CD4-positive, alpha-beta T cell (primary cell): ENCODE measurements at regions not wholly inside any gene's neighbourhood (a gene's known extent, or its start where the extent isn't known, plus 50 kb on each side); places are given as distances from the start of the nearest gene placed in this dataset.

ENCODE experiments used
- ATAC-seq: fragments of 200-7000 bp; cut with Tn5 transposase; one replicate; pipeline ENCODE4 v1.10.0; 2022; ENCODE audit warnings: mild to moderate bottlenecking; ENCODE audit not compliant: poor library complexity
- CTCF ChIA-PET: fragments of 350-600 bp; sonication (Branson Sonifier 250); formaldehyde crosslinking; loops from one replicate; lab custom pipeline; 2021; ENCODE audit warnings: antibody characterized with exemption, inconsistent platforms; lab: Charles Lee
- POLR2A ChIA-PET: fragments of 350-600 bp; sonication (Branson Sonifier 250); formaldehyde crosslinking; loops from one replicate; lab custom pipeline; 2021; ENCODE audit warnings: antibody characterized with exemption, inconsistent platforms; lab: Charles Lee
- DNase-seq, 14 experiments: peaks; one replicate each; pipeline ENCODE4 v3.0.0-alpha.2; 2013 to 2020; ENCODE audit warnings: mixed read lengths in 2 of 14
- H3K27ac ChIP-seq, 2 donors: one replicate each; pipeline versions ENCODE4 v1.5.1 to v1.7.0; 2013; ENCODE audit warnings: low read length in 2 of 2, low read depth in 1 of 2, mild to moderate bottlenecking in 1 of 2
- H3K27me3 ChIP-seq, 2 experiments: 1 replicate in 1 of 2; 2 replicates in 1 of 2; pipeline versions ENCODE4 v1.6.1 to v1.7.0; 2013; ENCODE audit warnings: low read length in 2 of 2, control low read depth in 1 of 2, mild to moderate bottlenecking in 1 of 2, moderate library complexity in 1 of 2; ENCODE audit not compliant: insufficient read depth in 2 of 2, control insufficient read depth in 1 of 2
- H3K36me3 ChIP-seq: one replicate; pipeline ENCODE4 v1.6.1; 2013; ENCODE audit warnings: low read length, control low read depth; ENCODE audit not compliant: insufficient read depth
- H3K4me1 ChIP-seq: one replicate; pipeline ENCODE4 v1.6.1; 2013; ENCODE audit warnings: low read length, control low read depth; ENCODE audit not compliant: insufficient read depth
- H3K4me3 ChIP-seq: one replicate; pipeline ENCODE4 v1.5.1; 2013; ENCODE audit warnings: mild to moderate bottlenecking, low read length, moderate library complexity
- H3K9me3 ChIP-seq, 2 experiments: 1 replicate in 1 of 2; 2 replicates in 1 of 2; pipeline versions ENCODE4 v1.6.1 to v1.7.0; 2013; ENCODE audit warnings: low read length in 2 of 2, mild to moderate bottlenecking in 2 of 2, control low read depth in 1 of 2, moderate library complexity in 1 of 2; ENCODE audit not compliant: control insufficient read depth in 1 of 2, insufficient read depth in 1 of 2
- H3K27ac Mint-ChIP-seq: one replicate; pipeline ENCODE4 v1.8.0; 2020; ENCODE audit warnings: mixed read lengths
- H3K27me3 Mint-ChIP-seq: one replicate; pipeline ENCODE4 v1.8.0; 2021; ENCODE audit warnings: mixed read lengths
- H3K36me3 Mint-ChIP-seq: one replicate; pipeline ENCODE4 v1.8.0; 2021; ENCODE audit warnings: low read depth, mixed read lengths
- H3K4me1 Mint-ChIP-seq: one replicate; pipeline ENCODE4 v1.8.0; 2021; ENCODE audit warnings: low read depth, mixed read lengths
- H3K4me3 Mint-ChIP-seq: one replicate; pipeline ENCODE4 v1.8.0; 2020; ENCODE audit warnings: mild to moderate bottlenecking, mixed read lengths
- H3K9me3 Mint-ChIP-seq: one replicate; pipeline ENCODE4 v1.8.0; 2020; ENCODE audit warnings: mixed read lengths
- intact Hi-C, 2 experiments: fragments of 100-400 bp; cut with DNase I in 1 of 2; cut with micrococcal nuclease in 1 of 2; formaldehyde crosslinking; loops; one replicate each; pipeline versions ENCODE4 v1.15.1 to v1.9.0; 2023 to 2025; cut with DNase I, micrococcal nuclease
- TF ChIP-seq, protein P1 (sequence below): fragments of 200-600 bp; IDR thresholded peaks from one replicate; pipeline ENCODE4 v1.8.0; 2022; ENCODE audit warnings: antibody characterized with exemption, mild to moderate bottlenecking

DNA sequence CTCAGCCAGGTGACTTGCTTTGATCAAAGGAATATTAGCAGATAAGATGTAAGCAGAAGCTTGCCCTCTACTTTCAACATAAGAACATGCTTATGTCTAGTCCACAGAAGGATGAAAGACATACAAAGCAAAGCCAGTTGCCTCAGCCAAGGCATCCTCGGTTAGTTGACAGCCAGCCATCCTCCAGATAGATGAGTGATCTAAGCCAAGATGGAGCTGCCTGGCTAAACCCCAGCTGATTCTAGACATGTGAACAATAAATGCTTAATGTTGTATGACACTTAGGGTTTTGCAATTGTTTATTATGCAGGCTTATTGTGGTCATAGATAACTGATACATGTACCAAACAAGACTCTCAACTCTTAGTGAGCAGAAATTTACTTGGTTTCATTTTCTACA lies 157.6 kb upstream of the TMTC2 start:
- TF ChIP-seq, protein P1, sequence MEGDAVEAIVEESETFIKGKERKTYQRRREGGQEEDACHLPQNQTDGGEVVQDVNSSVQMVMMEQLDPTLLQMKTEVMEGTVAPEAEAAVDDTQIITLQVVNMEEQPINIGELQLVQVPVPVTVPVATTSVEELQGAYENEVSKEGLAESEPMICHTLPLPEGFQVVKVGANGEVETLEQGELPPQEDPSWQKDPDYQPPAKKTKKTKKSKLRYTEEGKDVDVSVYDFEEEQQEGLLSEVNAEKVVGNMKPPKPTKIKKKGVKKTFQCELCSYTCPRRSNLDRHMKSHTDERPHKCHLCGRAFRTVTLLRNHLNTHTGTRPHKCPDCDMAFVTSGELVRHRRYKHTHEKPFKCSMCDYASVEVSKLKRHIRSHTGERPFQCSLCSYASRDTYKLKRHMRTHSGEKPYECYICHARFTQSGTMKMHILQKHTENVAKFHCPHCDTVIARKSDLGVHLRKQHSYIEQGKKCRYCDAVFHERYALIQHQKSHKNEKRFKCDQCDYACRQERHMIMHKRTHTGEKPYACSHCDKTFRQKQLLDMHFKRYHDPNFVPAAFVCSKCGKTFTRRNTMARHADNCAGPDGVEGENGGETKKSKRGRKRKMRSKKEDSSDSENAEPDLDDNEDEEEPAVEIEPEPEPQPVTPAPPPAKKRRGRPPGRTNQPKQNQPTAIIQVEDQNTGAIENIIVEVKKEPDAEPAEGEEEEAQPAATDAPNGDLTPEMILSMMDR, result no peak
- Histone ChIP-seq H3K4me1 (no peaks in the 10 kb centered on the region), H3K36me3 (no peaks in the 10 kb centered on the region), H3K27ac (no peak overlapping the region), H3K4me3 (no peak overlapping the region), H3K27me3 (peaks cover 0 to 4% of the 10 kb centered on the region in 2 experiments), H3K9me3 (no peaks in the 10 kb centered on the region)
- ATAC-seq (no peak), DNase-seq (no peak)
- intact Hi-C loops, result no loop called here
- H3K36me3 Mint-ChIP-seq, result no peaks in the 10 kb centered on the region
- H3K27ac Mint-ChIP-seq, result no peak overlapping the region
- no peaks in the 10 kb centered on the region for H3K9me3 Mint-ChIP-seq
- no peaks in the 10 kb centered on the region for H3K4me1 Mint-ChIP-seq
- peaks cover 4% of the 10 kb centered on the region for H3K27me3 Mint-ChIP-seq
- CTCF ChIA-PET, result no interaction called here
- POLR2A ChIA-PET, result no interaction called here
- no peak overlapping the region for H3K4me3 Mint-ChIP-seq

DNA sequence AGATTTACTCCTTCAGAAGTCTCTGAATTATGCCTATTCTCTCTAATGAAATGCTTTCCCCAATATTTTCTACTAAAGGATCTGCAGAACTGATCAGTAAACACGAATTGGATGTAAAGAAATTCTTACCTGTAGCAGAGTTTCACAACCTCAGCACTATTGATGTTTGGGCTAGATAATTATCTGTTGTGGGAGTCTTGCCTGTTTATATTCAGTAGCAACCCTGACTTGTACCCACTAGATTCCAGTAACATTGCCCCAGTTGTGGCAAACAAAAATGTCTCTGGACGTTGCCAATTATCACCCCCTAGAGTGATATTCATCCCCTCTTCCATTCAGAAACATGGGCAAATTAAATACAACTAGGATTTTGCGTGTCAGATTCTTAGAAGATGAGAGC lies 156.8 kb upstream of the TMTC2 start:
- H3K27ac Mint-ChIP-seq, result no peak overlapping the region
- no peaks in the 10 kb centered on the region for H3K9me3 Mint-ChIP-seq
- peaks cover 4% of the 10 kb centered on the region for H3K27me3 Mint-ChIP-seq
- CTCF ChIA-PET, result no interaction called here
- intact Hi-C loops, result no loop called here
- no peak overlapping the region for H3K27ac ChIP-seq
- TF ChIP-seq, protein P1, result no peak
- POLR2A ChIA-PET, result no interaction called here
- no peaks in the 10 kb centered on the region for H3K4me1 Mint-ChIP-seq
- no peak for DNase-seq
- H3K4me1 ChIP-seq, result no peaks in the 10 kb centered on the region
- no peak overlapping the region for H3K4me3 Mint-ChIP-seq
- no peak overlapping the region for H3K4me3 ChIP-seq
- no peaks in the 10 kb centered on the region for H3K36me3 ChIP-seq
- no peaks in the 10 kb centered on the region for H3K9me3 ChIP-seq
- H3K27me3 ChIP-seq, result no peaks in the 10 kb centered on the region
- no peaks in the 10 kb centered on the region for H3K36me3 Mint-ChIP-seq
- ATAC-seq, result no peak

DNA sequence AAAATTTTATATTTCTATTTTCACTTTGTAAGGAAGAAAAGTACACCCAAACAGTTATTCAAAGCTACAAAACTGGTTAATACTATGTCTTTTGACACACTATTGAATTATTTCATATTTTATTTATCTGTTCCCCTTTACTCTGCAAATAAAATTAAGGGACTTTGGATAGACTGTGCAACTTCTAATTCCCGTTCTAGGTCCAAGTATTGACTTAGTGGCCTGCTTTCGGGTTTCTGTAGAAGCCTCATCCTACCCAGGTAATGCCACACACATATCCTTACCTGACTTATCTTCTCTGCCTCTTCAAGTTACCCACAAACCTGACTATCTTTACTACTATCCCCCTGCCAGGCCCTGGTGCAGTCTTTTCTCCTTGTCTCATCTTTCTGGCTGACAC lies 156.3 kb upstream of the TMTC2 start:
- H3K4me3 Mint-ChIP-seq, result no peak overlapping the region
- no peak overlapping the region for H3K27ac Mint-ChIP-seq
- ATAC-seq, result no peak
- no peaks in the 10 kb centered on the region for H3K27me3 ChIP-seq
- H3K9me3 ChIP-seq, result no peaks in the 10 kb centered on the region
- peaks cover 4% of the 10 kb centered on the region for H3K27me3 Mint-ChIP-seq
- no peaks in the 10 kb centered on the region for H3K4me1 Mint-ChIP-seq
- H3K4me3 ChIP-seq, result no peak overlapping the region
- H3K4me1 ChIP-seq, result no peaks in the 10 kb centered on the region
- CTCF ChIA-PET, result no interaction called here
- H3K9me3 Mint-ChIP-seq, result no peaks in the 10 kb centered on the region
- no peak overlapping the region for H3K27ac ChIP-seq
- no peaks in the 10 kb centered on the region for H3K36me3 Mint-ChIP-seq
- POLR2A ChIA-PET, result no interaction called here
- TF ChIP-seq, protein P1, result no peak
- no peaks in the 10 kb centered on the region for H3K36me3 ChIP-seq
- intact Hi-C loops, result no loop called here
- DNase-seq, result no peak
